ENCODE measurements at regions not wholly inside any gene's neighbourhood (a gene's known extent, or its start where the extent isn't known, plus 50 kb on each side); places are given as distances from the start of the nearest gene placed in this dataset.
"Not testable (repeated sequence)": the region's sequence is repeated elsewhere in the genome, so short reads cannot be mapped to it uniquely, and the experiment has no call there.

GRCh38 chr22:22730655-22731373 lies 86.4 kb downstream of the GGTLC2 start:
- H3K36me3 ChIP-seq, result no peaks in the 10 kb centered on the region
- H3K9me3 ChIP-seq, result no peaks in the 10 kb centered on the region
- no peak for DNase-seq (ENCODE audit: low spot score in 2 of 2)
- H3K4me3 ChIP-seq, result no peak overlapping the region
- TF ChIP-seq EP300 (IDR thresholded peaks at IDR 0.05) (no peak), CTCF (IDR thresholded peaks at IDR 0.05) (no peak), POLR2A (IDR thresholded peaks at IDR 0.05) (no peak)
- 81 to 83% methylated on average over 8 to 9 of the region's 9 CpGs for WGBS, 2 donors
- H3K4me1 ChIP-seq, result no peaks in the 10 kb centered on the region
- H3K27ac ChIP-seq, result no peak overlapping the region
- H3K27me3 ChIP-seq, result peaks cover 0 to 4% of the 10 kb centered on the region in 2 donors

GRCh38 chr22:22731374-22731676 lies 86.9 kb downstream of the GGTLC2 start:
- Histone ChIP-seq H3K4me3 (no peak overlapping the region), H3K9me3 (no peaks in the 10 kb centered on the region), H3K4me1 (no peaks in the 10 kb centered on the region), H3K36me3 (no peaks in the 10 kb centered on the region), H3K27ac (no peak overlapping the region), H3K27me3 (peaks cover 0 to 4% of the 10 kb centered on the region in 2 donors)
- WGBS, 2 donors, result 95 to 96% methylated on average over 4 of the region's 4 CpGs
- DNase-seq (ENCODE audit: low spot score in 2 of 2), result no peak
- TF ChIP-seq EP300 (IDR thresholded peaks at IDR 0.05), result no peak
- no peak for TF ChIP-seq CTCF (IDR thresholded peaks at IDR 0.05)
- no peak for TF ChIP-seq POLR2A (IDR thresholded peaks at IDR 0.05)

GRCh38 chr22:22733006-22733405 lies 88.6 kb downstream of the GGTLC2 start:
- H3K27me3 ChIP-seq; H3K9me3 ChIP-seq; DNase-seq (ENCODE audit: low spot score in 2 of 2); H3K27ac ChIP-seq; H3K4me1 ChIP-seq; H3K36me3 ChIP-seq; H3K4me3 ChIP-seq: not testable (repeated sequence)
- 76 to 83% methylated on average over 2 of the region's 2 CpGs for WGBS, 2 donors

- Histone ChIP-seq H3K27ac (no peak overlapping the region), H3K4me1 (no peaks in the 10 kb centered on the region), H3K4me3 (no peak overlapping the region), H3K9me3 (no peaks in the 10 kb centered on the region), H3K27me3 (peaks cover 0 to 4% of the 10 kb centered on the region in 2 donors), H3K36me3 (no peaks in the 10 kb centered on the region)
- no peak for TF ChIP-seq CTCF (IDR thresholded peaks at IDR 0.05)
- no peak for DNase-seq (ENCODE audit: low spot score in 2 of 2)
- 72 to 83% methylated on average over 7 of the region's 7 CpGs for WGBS, 2 donors
These were observed 89.5 kb downstream of the GGTLC2 start for GRCh38 chr22:22733881-22734373.

GRCh38 chr22:22734395-22735272 lies 90.2 kb downstream of the GGTLC2 start:
- not testable (repeated sequence) for H3K27ac ChIP-seq; DNase-seq (ENCODE audit: low spot score in 2 of 2); H3K27me3 ChIP-seq; H3K36me3 ChIP-seq; H3K4me3 ChIP-seq; H3K9me3 ChIP-seq; H3K4me1 ChIP-seq
- WGBS, 2 donors, result 64 to 66% methylated on average over 16 to 17 of the region's 17 CpGs

GRCh38 chr22:22735276-22735675 lies 90.9 kb downstream of the GGTLC2 start:
- H3K4me3 ChIP-seq; H3K4me1 ChIP-seq; H3K36me3 ChIP-seq; DNase-seq (ENCODE audit: low spot score in 2 of 2); H3K9me3 ChIP-seq; H3K27ac ChIP-seq; H3K27me3 ChIP-seq: not testable (repeated sequence)
- WGBS, 2 donors, result 85 to 87% methylated on average over 4 of the region's 4 CpGs
